Tibial nerve (tissue), 3 donors: ENCODE measurements at regions not wholly inside any gene's neighbourhood (a gene's known extent, or its start where the extent isn't known, plus 50 kb on each side); places are given as distances from the start of the nearest gene placed in this dataset.

Experiments
- POLR2A ChIP-seq, 2 donors: fragments of 450-650 bp; IDR thresholded peaks; one replicate each; pipeline ENCODE4 v1.6.1; 2017; ENCODE audit warnings: antibody characterized with exemption in 2 of 2, mild to moderate bottlenecking in 2 of 2, moderate library complexity in 2 of 2
- TF ChIP-seq, protein P1 (sequence below), 5 experiments: fragments of 200-600 bp in 3 of 5; fragments of 450-650 bp in 2 of 5; sonication (generic) in 3 of 5; IDR thresholded peaks; one replicate each; pipeline ENCODE4 v1.5.1; 2016 to 2019; ENCODE audit warnings: antibody characterized with exemption in 5 of 5, mild to moderate bottlenecking in 3 of 5, moderate library complexity in 2 of 5

DNA sequence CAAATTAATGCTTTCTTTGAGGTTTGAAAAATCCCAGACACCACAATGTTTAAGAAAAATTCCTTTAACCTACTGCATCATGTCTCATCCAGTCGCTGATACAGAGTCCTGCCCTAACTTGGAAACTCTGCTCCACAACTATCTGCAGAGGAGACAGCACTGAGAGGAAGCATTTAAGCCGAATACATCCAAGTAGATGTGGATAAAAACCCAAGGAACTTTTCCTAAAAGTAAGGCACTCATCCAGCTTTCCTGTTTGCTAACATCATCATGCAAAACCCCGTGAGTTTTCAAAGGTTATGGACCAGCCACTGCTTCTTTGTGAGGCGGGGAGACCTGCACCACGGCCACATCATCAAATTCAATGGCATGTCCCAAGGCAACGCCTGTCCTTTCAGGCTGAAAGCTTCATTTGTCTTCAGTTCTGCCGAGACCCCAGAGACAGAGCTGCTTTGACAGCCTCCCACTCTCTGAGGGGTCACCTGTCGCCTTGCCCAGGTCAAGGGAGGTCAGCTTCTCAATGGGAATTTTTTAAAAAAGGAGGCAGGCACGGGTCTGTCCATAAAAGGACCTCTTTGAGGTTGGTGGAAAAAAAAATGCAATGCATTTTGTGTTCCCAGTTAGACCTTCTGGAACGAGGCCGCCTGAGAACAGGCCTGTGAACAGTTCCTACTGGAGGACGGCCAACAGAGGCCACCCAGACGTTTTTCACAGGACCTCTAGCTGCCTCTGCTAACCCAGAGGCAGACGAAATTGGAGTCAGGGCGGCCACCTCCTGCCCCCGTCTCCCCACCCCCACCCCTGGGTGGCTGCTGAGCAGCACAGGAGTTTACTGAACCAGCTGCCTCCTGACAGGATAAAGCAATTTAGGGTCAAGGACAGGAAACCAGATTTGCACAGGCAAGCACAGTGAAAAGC, 142.5 kb upstream of the HDDC2 start:
- TF ChIP-seq, protein P1, sequence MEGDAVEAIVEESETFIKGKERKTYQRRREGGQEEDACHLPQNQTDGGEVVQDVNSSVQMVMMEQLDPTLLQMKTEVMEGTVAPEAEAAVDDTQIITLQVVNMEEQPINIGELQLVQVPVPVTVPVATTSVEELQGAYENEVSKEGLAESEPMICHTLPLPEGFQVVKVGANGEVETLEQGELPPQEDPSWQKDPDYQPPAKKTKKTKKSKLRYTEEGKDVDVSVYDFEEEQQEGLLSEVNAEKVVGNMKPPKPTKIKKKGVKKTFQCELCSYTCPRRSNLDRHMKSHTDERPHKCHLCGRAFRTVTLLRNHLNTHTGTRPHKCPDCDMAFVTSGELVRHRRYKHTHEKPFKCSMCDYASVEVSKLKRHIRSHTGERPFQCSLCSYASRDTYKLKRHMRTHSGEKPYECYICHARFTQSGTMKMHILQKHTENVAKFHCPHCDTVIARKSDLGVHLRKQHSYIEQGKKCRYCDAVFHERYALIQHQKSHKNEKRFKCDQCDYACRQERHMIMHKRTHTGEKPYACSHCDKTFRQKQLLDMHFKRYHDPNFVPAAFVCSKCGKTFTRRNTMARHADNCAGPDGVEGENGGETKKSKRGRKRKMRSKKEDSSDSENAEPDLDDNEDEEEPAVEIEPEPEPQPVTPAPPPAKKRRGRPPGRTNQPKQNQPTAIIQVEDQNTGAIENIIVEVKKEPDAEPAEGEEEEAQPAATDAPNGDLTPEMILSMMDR (IDR thresholded peaks at IDR 0.05) = no peak
- TF ChIP-seq POLR2A (IDR thresholded peaks at IDR 0.05) = no peak
